Heart right ventricle (tissue), 16 donors: ENCODE measurements at regions not wholly inside any gene's neighbourhood (a gene's known extent, or its start where the extent isn't known, plus 50 kb on each side); places are given as distances from the start of the nearest gene placed in this dataset.
A peak's percentile ranks its signal among the peaks of the same experiment; 100 is the strongest.

ENCODE experiments used
- ATAC-seq, 8 donors: fragments of 200-7000 bp; cut with Tn5 transposase; one replicate each; pipeline ENCODE4 v1.9.1; 2020; ENCODE audit warnings: mild to moderate bottlenecking in 8 of 8, moderate library complexity in 8 of 8, moderate number of reproducible peaks in 1 of 8
- DNase-seq, 2 donors: peaks; one replicate each; pipeline ENCODE4 v3.0.0-alpha.2; 2020
- H3K27ac ChIP-seq, 10 donors: fragments of 200-600 bp; sonication (generic) in 2 of 10; one replicate each; pipeline versions ENCODE4 v1.5.0 to v1.8.0; 2020 to 2022; ENCODE audit warnings: mild to moderate bottlenecking in 3 of 10
- H3K27me3 ChIP-seq, 7 donors: fragments of 200-600 bp; one replicate each; pipeline ENCODE4 v1.8.0; 2021 to 2022; ENCODE audit warnings: mild to moderate bottlenecking in 2 of 7
- H3K36me3 ChIP-seq, 9 donors: fragments of 200-600 bp; sonication (generic) in 1 of 9; one replicate each; pipeline versions ENCODE4 v1.5.0 to v1.8.0; 2020 to 2022; ENCODE audit warnings: mild to moderate bottlenecking in 2 of 9
- H3K4me1 ChIP-seq, 9 donors: fragments of 200-600 bp; sonication (generic) in 1 of 9; one replicate each; pipeline versions ENCODE4 v1.5.0 to v1.8.0; 2020 to 2022; ENCODE audit warnings: mild to moderate bottlenecking in 4 of 9
- H3K4me3 ChIP-seq, 10 donors: fragments of 200-600 bp; sonication (generic) in 2 of 10; one replicate each; pipeline versions ENCODE4 v1.5.0 to v1.8.0; 2020 to 2022; ENCODE audit warnings: mild to moderate bottlenecking in 7 of 10, moderate library complexity in 2 of 10
- H3K9me3 ChIP-seq, 11 donors: fragments of 200-600 bp in 10 of 11; sonication (generic) in 2 of 11; one replicate each; pipeline versions ENCODE4 v1.5.0 to v1.8.0; 2013 to 2022; ENCODE audit warnings: mild to moderate bottlenecking in 2 of 11, control low read depth in 1 of 11, moderate library complexity in 1 of 11
- CTCF ChIP-seq, 9 donors: fragments of 200-600 bp; sonication (generic) in 2 of 9; IDR thresholded peaks; one replicate each; pipeline versions ENCODE4 v1.5.0 to v1.8.0; 2021 to 2022; ENCODE audit warnings: antibody characterized with exemption in 9 of 9, mild to moderate bottlenecking in 5 of 9, moderate library complexity in 1 of 9
- WGBS, 2 donors: extraction: QIAGEN DNeasy Blood & Tissue Kit; methylation state at CpG; one replicate each; pipeline ENCODE4 v1.1.7; 2013; ENCODE audit warnings: inconsistent platforms in 1 of 2; 5-methylcytosine and 5-hydroxymethylcytosine counted together
- intact Hi-C, 10 donors: fragments of 100-400 bp; cut with DNase I; formaldehyde crosslinking; loops; one replicate each; pipeline versions ENCODE4 v1.11.1 to v1.14.2; 2022
- donor health status: Arrhythmogenic right ventricular cardiomyopathy.
- donor health status: ischemic (EF 13 %, LVEDD 7.1; RV severe dilation, severe dysfunction).
- donor health status: healthy with polysubstance abuse.
- donor health status: DM: no; HTN: yes; CAD: no.
- donor health status: DM: no; HTN: no; CAD: no.
- donor health status: ischemic (EF 25% LVEDD 6.9; RV normal size, moderate dysfunction).
- donor health status: ischemic (EF 25% LVEDD 5.7; RV mildly dilated, moderate dysfunction).
- donor health status: healthy.
- donor health status: DM: yes; HTN: yes; CAD: no.
- donor health status: Ischemic cardiomyopathy.
- donor health status: ischemic (EF 35%, LVEDD 5.7; RV mildly dilated, moderate dysfunction).
- donor health status: nonischemic (EF 11% LVEDD 7.7; RV severe dilation, severe dysfunction).
- donor health status: DM: yes; HTN: yes; CAD: no.
- donor health status: PGD.
- donor health status: ischemic (EF 29% LVEDD 5.4; RV normal size, mild dysfunction).
- donor health status: nonischemic (EF 23%, LVEDD 6.1; RV moderate dilation, normal function).

- Histone ChIP-seq H3K36me3 (no peaks in the 10 kb centered on the region), H3K27ac (no peak overlapping the region), H3K4me3 (no peak overlapping the region), H3K27me3 (peaks cover 0 to 34% (median 9%) of the 10 kb centered on the region in 7 donors), H3K4me1 (peaks cover 0 to 17% (median 3%) of the 10 kb centered on the region in 9 donors), H3K9me3 (peaks cover 0 to 6% (median under 1%) of the 10 kb centered on the region in 11 donors)
- DNase-seq = no peak
- no peak for TF ChIP-seq CTCF (IDR thresholded peaks at IDR 0.05)
- no peak for ATAC-seq
- WGBS, 2 donors = 61 to 63% methylated on average over 4 of the region's 4 CpGs
- intact Hi-C loops = no loop called here
Observed at GRCh38 chr9:126145887-126146253, 180.8 kb upstream of the MVB12B start.

- intact Hi-C loops = no loop called here
- Histone ChIP-seq H3K4me3 (no peak overlapping the region), H3K9me3 (no peaks in the 10 kb centered on the region), H3K27ac (no peak overlapping the region), H3K27me3 (peaks cover 0 to 34% (median 9%) of the 10 kb centered on the region in 7 donors), H3K4me1 (peaks cover 0 to 17% (median 3%) of the 10 kb centered on the region in 9 donors), H3K36me3 (no peaks in the 10 kb centered on the region)
- TF ChIP-seq CTCF (IDR thresholded peaks at IDR 0.05) = peak in 7 of 9 donors; percentile 20 to 48 (median 30)
- ATAC-seq (peak in 7 of 8 donors; percentile 11 to 67 (median 54)), DNase-seq (no peak)
- WGBS, 2 donors = 29 to 31% methylated on average over 19 of the region's 19 CpGs
Observed at GRCh38 chr9:126146254-126147145, 180.1 kb upstream of the MVB12B start.

- WGBS, 2 donors = 73 to 83% methylated on average over 10 of the region's 10 CpGs
- no peak for ATAC-seq
- no peak for TF ChIP-seq CTCF (IDR thresholded peaks at IDR 0.05)
Observed at GRCh38 chr9:126147186-126147935, 179.3 kb upstream of the MVB12B start.

More at GRCh38 chr9:126147186-126147935, 179.3 kb upstream of the MVB12B start:
- Histone ChIP-seq H3K9me3 (no peaks in the 10 kb centered on the region), H3K4me3 (no peak overlapping the region), H3K27me3 (peaks cover 0 to 34% (median 9%) of the 10 kb centered on the region in 7 donors), H3K27ac (no peak overlapping the region), H3K4me1 (peaks cover 0 to 17% (median 3%) of the 10 kb centered on the region in 9 donors), H3K36me3 (no peaks in the 10 kb centered on the region)
- intact Hi-C loops = no loop called here
- no peak for DNase-seq
